ENCODE measurements at regions not wholly inside any gene's neighbourhood (a gene's known extent, or its start where the extent isn't known, plus 50 kb on each side); places are given as distances from the start of the nearest gene placed in this dataset.

- peak in 1 of 3 donors; percentile 19 for DNase-seq
- H3K9me3 ChIP-seq, result peaks cover 97% of the 10 kb centered on the region
These were observed 230.4 kb downstream of the SNRPN start for GRCh38 chr15:25185156-25185710.

GRCh38 chr15:25185791-25186190 lies 231.0 kb downstream of the SNRPN start:
- ATAC-seq (no peak), DNase-seq (peak in 1 of 3 donors; percentile 17)
- no peak overlapping the region for H3K4me3 ChIP-seq
- H3K36me3 ChIP-seq (ENCODE audit: low read depth), result no peaks in the 10 kb centered on the region
- TF ChIP-seq, protein P1, sequence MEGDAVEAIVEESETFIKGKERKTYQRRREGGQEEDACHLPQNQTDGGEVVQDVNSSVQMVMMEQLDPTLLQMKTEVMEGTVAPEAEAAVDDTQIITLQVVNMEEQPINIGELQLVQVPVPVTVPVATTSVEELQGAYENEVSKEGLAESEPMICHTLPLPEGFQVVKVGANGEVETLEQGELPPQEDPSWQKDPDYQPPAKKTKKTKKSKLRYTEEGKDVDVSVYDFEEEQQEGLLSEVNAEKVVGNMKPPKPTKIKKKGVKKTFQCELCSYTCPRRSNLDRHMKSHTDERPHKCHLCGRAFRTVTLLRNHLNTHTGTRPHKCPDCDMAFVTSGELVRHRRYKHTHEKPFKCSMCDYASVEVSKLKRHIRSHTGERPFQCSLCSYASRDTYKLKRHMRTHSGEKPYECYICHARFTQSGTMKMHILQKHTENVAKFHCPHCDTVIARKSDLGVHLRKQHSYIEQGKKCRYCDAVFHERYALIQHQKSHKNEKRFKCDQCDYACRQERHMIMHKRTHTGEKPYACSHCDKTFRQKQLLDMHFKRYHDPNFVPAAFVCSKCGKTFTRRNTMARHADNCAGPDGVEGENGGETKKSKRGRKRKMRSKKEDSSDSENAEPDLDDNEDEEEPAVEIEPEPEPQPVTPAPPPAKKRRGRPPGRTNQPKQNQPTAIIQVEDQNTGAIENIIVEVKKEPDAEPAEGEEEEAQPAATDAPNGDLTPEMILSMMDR (IDR thresholded peaks at IDR 0.05), result no peak
- H3K9me3 ChIP-seq, result peaks cover 97% of the 10 kb centered on the region
- intact Hi-C loops (cut with DNase I, micrococcal nuclease), result no loop called here
- no peaks in the 10 kb centered on the region for H3K4me1 ChIP-seq (ENCODE audit: low read depth)

More at GRCh38 chr15:25185156-25185710, 230.4 kb downstream of the SNRPN start:
- no peak for ATAC-seq
- no peaks in the 10 kb centered on the region for H3K36me3 ChIP-seq (ENCODE audit: low read depth)
- intact Hi-C loops (cut with DNase I, micrococcal nuclease), result no loop called here
- TF ChIP-seq, protein P1 (IDR thresholded peaks at IDR 0.05), result no peak
- no peak overlapping the region for H3K4me3 ChIP-seq
- H3K4me1 ChIP-seq (ENCODE audit: low read depth), result no peaks in the 10 kb centered on the region

DNA sequence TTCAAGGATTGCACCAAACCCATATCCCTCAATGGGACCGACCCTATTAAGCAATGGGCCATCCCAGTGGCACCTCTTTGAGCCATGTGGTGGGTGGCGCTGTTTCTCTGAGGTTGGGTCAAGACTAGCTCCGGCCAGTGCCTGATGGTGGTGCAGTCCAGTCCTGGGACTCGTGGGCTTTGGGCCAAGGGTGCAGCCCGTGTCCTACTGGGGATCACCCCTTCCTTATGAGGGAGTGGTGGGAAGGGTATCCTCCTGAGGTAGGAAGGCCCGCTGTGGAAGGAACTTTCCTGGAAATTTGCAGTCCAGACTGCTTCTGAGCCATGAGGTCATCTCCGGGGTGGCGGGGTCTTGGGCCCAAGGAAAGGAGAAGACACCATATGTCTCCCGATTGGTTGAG lies 231.6 kb downstream of the SNRPN start:
- ATAC-seq (no peak), DNase-seq (peak in 1 of 3 donors; percentile 12)
- no peak overlapping the region for H3K4me3 ChIP-seq
- TF ChIP-seq, protein P1 (IDR thresholded peaks at IDR 0.05), result no peak
- peaks cover 97% of the 10 kb centered on the region for H3K9me3 ChIP-seq
- no peaks in the 10 kb centered on the region for H3K4me1 ChIP-seq (ENCODE audit: low read depth)
- intact Hi-C loops (cut with DNase I, micrococcal nuclease), result no loop called here
- no peaks in the 10 kb centered on the region for H3K36me3 ChIP-seq (ENCODE audit: low read depth)

GRCh38 chr15:25186906-25187645 lies 232.3 kb downstream of the SNRPN start:
- no peak overlapping the region for H3K4me3 ChIP-seq
- H3K36me3 ChIP-seq (ENCODE audit: low read depth), result no peaks in the 10 kb centered on the region
- TF ChIP-seq, protein P1 (IDR thresholded peaks at IDR 0.05), result no peak
- peaks cover 97% of the 10 kb centered on the region for H3K9me3 ChIP-seq
- ATAC-seq, result no peak
- no peaks in the 10 kb centered on the region for H3K4me1 ChIP-seq (ENCODE audit: low read depth)
- intact Hi-C loops (cut with DNase I, micrococcal nuclease), result no loop called here
- DNase-seq, result peak in 1 of 3 donors; percentile 35

DNA sequence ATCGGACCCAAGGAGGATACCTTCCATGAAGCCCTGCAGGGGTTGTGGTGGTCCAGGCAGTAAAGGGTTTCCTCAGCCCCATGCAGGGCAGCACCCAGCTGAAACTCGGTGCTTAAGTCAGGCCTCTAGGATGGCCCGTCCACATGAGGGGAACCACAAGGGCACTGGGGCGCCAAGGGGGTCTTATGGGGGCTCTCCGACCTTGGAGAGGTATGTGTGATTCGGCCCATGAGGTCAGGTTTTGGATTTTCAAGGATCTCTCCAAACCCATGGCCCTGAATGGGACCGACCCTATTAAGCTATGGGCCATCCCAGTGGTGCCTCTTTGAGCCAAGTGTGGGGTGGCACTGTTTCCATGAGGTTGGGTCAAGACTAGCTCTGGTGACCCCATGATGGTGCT lies 233.3 kb downstream of the SNRPN start:
- H3K36me3 ChIP-seq (ENCODE audit: low read depth), result no peaks in the 10 kb centered on the region
- H3K4me3 ChIP-seq, result no peak overlapping the region
- H3K9me3 ChIP-seq, result peaks cover 97% of the 10 kb centered on the region
- intact Hi-C loops (cut with DNase I, micrococcal nuclease), result no loop called here
- H3K4me1 ChIP-seq (ENCODE audit: low read depth), result no peaks in the 10 kb centered on the region
- TF ChIP-seq, protein P1 (IDR thresholded peaks at IDR 0.05), result no peak
- ATAC-seq (no peak), DNase-seq (no peak)
